HCT116 (cell line): ENCODE measurements at regions not wholly inside any gene's neighbourhood (a gene's known extent, or its start where the extent isn't known, plus 50 kb on each side); places are given as distances from the start of the nearest gene placed in this dataset.

Source experiments
- ATAC-seq: fragments of 200-7000 bp; cut with Tn5 transposase; 2 replicates; pipeline ENCODE4 v1.9.1; 2020; ENCODE audit warnings: mild to moderate bottlenecking, moderate library complexity
- BruUV-seq: library from RNA; stranded (reverse); fragments of 400-500 nt; replicated peaks from 2 replicates; lab custom pipeline; 2021; lab: Mats Ljungman, UMichigan
- CTCF ChIA-PET: fragments of 300-600 bp; sonication (Branson Sonifier 250); formaldehyde crosslinking; loops from one replicate; lab custom pipeline; 2021; ENCODE audit warnings: antibody characterized with exemption; lab: Charles Lee
- POLR2A ChIA-PET: fragments of 300-600, 350-600 bp; sonication (Branson Sonifier 250); formaldehyde crosslinking; loops from one replicate; lab custom pipeline; 2021; ENCODE audit warnings: antibody characterized with exemption; lab: Charles Lee
- RAD21 ChIA-PET, 2 experiments: fragments of 300-600 bp; sonication (Branson Sonifier 250); formaldehyde crosslinking; loops; one replicate each; lab custom pipeline; 2023; ENCODE audit warnings: low total read pairs in 2 of 2; ENCODE audit not compliant: uncharacterized antibody in 2 of 2, unreplicated experiment in 2 of 2, low non-redundant PET in 1 of 2; lab: Charles Lee
- DNase-seq: peaks from one replicate; pipeline ENCODE4 v3.0.0-alpha.2; 2010; ENCODE audit warnings: low read depth, low spot score
- H2AFZ ChIP-seq: fragments of 200-600 bp; shearing (Covaris generic), sonication (generic); 2 replicates; pipeline ENCODE4 v1.6.1; 2017; ENCODE audit warnings: low read depth, mixed run types, mixed read lengths, antibody characterized with exemption, low read length; ENCODE audit not compliant: poor library complexity, severe bottlenecking
- H3K27ac ChIP-seq: 2 replicates; pipeline ENCODE4 v1.5.1; 2012; ENCODE audit warnings: low read depth, low read length
- H3K27me3 ChIP-seq: fragments of 200-600 bp; sonication (generic); 2 replicates; pipeline ENCODE4 v1.6.1; 2016; ENCODE audit warnings: mixed run types, low read length, mixed read lengths; ENCODE audit not compliant: insufficient read depth
- H3K36me3 ChIP-seq, 2 experiments: fragments of 200-500 bp in 1 of 2; fragments of 200-600 bp in 1 of 2; sonication (Bioruptor generic) in 1 of 2; sonication (generic) in 1 of 2; 2 replicates each; pipeline versions ENCODE4 v1.5.1 to v1.6.1; 2014 to 2016; ENCODE audit warnings: low read length in 2 of 2, inconsistent platforms in 1 of 2, mixed read lengths in 1 of 2, mixed run types in 1 of 2; ENCODE audit not compliant: insufficient read depth in 2 of 2, control insufficient read depth in 1 of 2
- H3K4me1 ChIP-seq, 2 experiments: fragments of 200-600 bp in 1 of 2; sonication (generic) in 1 of 2; 2 replicates each; pipeline versions ENCODE4 v1.5.1 to v1.6.1; 2012 to 2017; ENCODE audit warnings: low read length in 2 of 2, inconsistent platforms in 1 of 2, mild to moderate bottlenecking in 1 of 2, mixed read lengths in 1 of 2, mixed run types in 1 of 2, moderate library complexity in 1 of 2; ENCODE audit not compliant: insufficient read depth in 2 of 2, control insufficient read depth in 1 of 2
- H3K4me2 ChIP-seq: fragments of 200-600 bp; sonication (generic); 2 replicates; pipeline ENCODE4 v1.6.1; 2017; ENCODE audit warnings: mixed run types, low read length, mixed read lengths
- H3K4me3 ChIP-seq, 2 experiments: fragments of 200-600 bp in 1 of 2; sonication (generic) in 1 of 2; replicated peaks in 1 of 2; 2 replicates each; pipeline ENCODE4 v1.5.1; 2011 to 2016; ENCODE audit warnings: low read length in 2 of 2, control low read depth in 1 of 2, low read depth in 1 of 2, mild to moderate bottlenecking in 1 of 2, mixed read lengths in 1 of 2, mixed run types in 1 of 2
- H3K79me2 ChIP-seq: fragments of 200-600 bp; sonication (generic); 2 replicates; pipeline ENCODE4 v1.6.1; 2017; ENCODE audit warnings: mild to moderate bottlenecking, mixed run types, low read length, moderate library complexity, mixed read lengths; ENCODE audit not compliant: insufficient read depth
- H3K9ac ChIP-seq: fragments of 200-600 bp; sonication (generic); 2 replicates; pipeline ENCODE4 v1.6.1; 2016; ENCODE audit warnings: low read length, mixed read lengths
- H3K9me2 ChIP-seq: fragments of 200-600 bp; sonication (generic), shearing (Covaris generic); 2 replicates; pipeline ENCODE4 v1.6.1; 2017; ENCODE audit warnings: mixed run types, mild to moderate bottlenecking, moderate library complexity; ENCODE audit not compliant: insufficient read depth
- H3K9me3 ChIP-seq, 2 experiments: fragments of 200-500 bp in 1 of 2; fragments of 200-600 bp in 1 of 2; sonication (Bioruptor generic) in 1 of 2; sonication (generic) in 1 of 2; 2 replicates each; pipeline ENCODE4 v1.6.1; 2014 to 2017; ENCODE audit warnings: low read length in 2 of 2, mixed read lengths in 2 of 2, inconsistent platforms in 1 of 2, low read depth in 1 of 2, mild to moderate bottlenecking in 1 of 2, mixed run types in 1 of 2, moderate library complexity in 1 of 2; ENCODE audit not compliant: control insufficient read depth in 1 of 2, insufficient read depth in 1 of 2
- H4K20me1 ChIP-seq: fragments of 200-600 bp; sonication (generic), shearing (Covaris generic); 2 replicates; pipeline ENCODE4 v1.6.1; 2017; ENCODE audit warnings: mixed run types, mild to moderate bottlenecking, moderate library complexity; ENCODE audit not compliant: insufficient read depth
- ATF3 ChIP-seq: IDR thresholded peaks from 2 replicates; pipeline ENCODE4 v1.6.1; 2012
- EGR1 ChIP-seq: IDR thresholded peaks from 2 replicates; pipeline ENCODE4 v1.6.1; 2012; ENCODE audit warnings: low read depth
- EZH2 ChIP-seq: fragments of 200-600 bp; sonication (generic); IDR thresholded peaks from 2 replicates; pipeline ENCODE4 v1.6.1; 2017; ENCODE audit warnings: antibody characterized with exemption, mixed run types
- EZH2phosphoT487 ChIP-seq: fragments of 200-600 bp; IDR thresholded peaks from 2 replicates; pipeline ENCODE4 v1.6.1; 2018; ENCODE audit warnings: antibody characterized with exemption, borderline replicate concordance
- FOSL1 ChIP-seq: IDR thresholded peaks from 2 replicates; pipeline ENCODE4 v1.6.1; 2012; ENCODE audit warnings: low read depth
- JUND ChIP-seq: IDR thresholded peaks from 2 replicates; pipeline ENCODE4 v1.6.1; 2012
- MAX ChIP-seq: IDR thresholded peaks from 2 replicates; pipeline ENCODE4 v1.6.1; 2012
- POLR2A ChIP-seq: IDR thresholded peaks from 2 replicates; pipeline ENCODE4 v1.7.0; 2011; ENCODE audit warnings: borderline replicate concordance; ENCODE audit not compliant: insufficient read depth, insufficient read length; ENCODE audit errors: extremely low read depth
- RAD21 ChIP-seq: IDR thresholded peaks from 2 replicates; pipeline ENCODE4 v1.6.1; 2012; ENCODE audit warnings: low read depth, mild to moderate bottlenecking
- REST ChIP-seq: IDR thresholded peaks from 2 replicates; pipeline ENCODE4 v1.6.1; 2012; ENCODE audit warnings: low read depth
- SRF ChIP-seq: IDR thresholded peaks from 2 replicates; pipeline ENCODE4 v1.6.1; 2012; ENCODE audit warnings: low read depth
- YY1 ChIP-seq: IDR thresholded peaks from 2 replicates; pipeline ENCODE4 v1.6.1; 2011; ENCODE audit warnings: low read length, low read depth, moderate library complexity, mild to moderate bottlenecking; ENCODE audit not compliant: insufficient replicate concordance; ENCODE audit errors: extremely low read depth
- ZBTB33 ChIP-seq: IDR thresholded peaks from 2 replicates; pipeline ENCODE4 v1.6.1; 2011; ENCODE audit warnings: mild to moderate bottlenecking, low read length, moderate library complexity; ENCODE audit not compliant: insufficient replicate concordance; ENCODE audit errors: extremely low read depth
- ZFX ChIP-seq: fragments of 450-650 bp; IDR thresholded peaks from 2 replicates; pipeline ENCODE4 v1.6.1; 2017
- intact Hi-C: fragments of 100-400 bp; cut with micrococcal nuclease; formaldehyde crosslinking; loops from 2 replicates; pipeline ENCODE4 v1.10.0; 2022

GRCh38 chr6:150719099-150719766 is 119.5 kb downstream of the PLEKHG1 start:
- ChIA-PET POLR2A (no interaction called here), CTCF (interaction anchor here (1.0 to 1.8 kb wide), 3 partner anchors 23 to 301 kb away, joined by 5 to 7 read pairs (median 5); no protein-coding TSS in a partner anchor)

GRCh38 chr6:150719831-150720230 is 120.1 kb downstream of the PLEKHG1 start:
- no TSS peak for BruUV-seq
- peaks cover 30 to 32% of the 10 kb centered on the region in 2 experiments for H3K4me1 ChIP-seq
- H3K36me3 ChIP-seq: no peaks in the 10 kb centered on the region
- CTCF ChIA-PET: interaction anchor here (1.0 to 1.8 kb wide), 3 partner anchors 22 to 302 kb away, joined by 5 to 7 read pairs (median 5); no protein-coding TSS in a partner anchor
- H3K4me3 ChIP-seq: no peak overlapping the region
- POLR2A ChIA-PET: no interaction called here
- H3K27me3 ChIP-seq: no peaks in the 10 kb centered on the region
- H3K4me2 ChIP-seq: no peak overlapping the region
- DNase-seq: no peak
- RAD21 ChIA-PET: no interaction called here
- intact Hi-C loops: no loop called here
- no peaks in the 10 kb centered on the region for H4K20me1 ChIP-seq
- ATAC-seq: no peak
- no peaks in the 10 kb centered on the region for H3K9me2 ChIP-seq
- H3K79me2 ChIP-seq: no peaks in the 10 kb centered on the region
- H3K9ac ChIP-seq: no peak overlapping the region
- H3K27ac ChIP-seq: no peak overlapping the region
- H3K9me3 ChIP-seq: no peaks in the 10 kb centered on the region
- no peak overlapping the region for H2AFZ ChIP-seq
- TF ChIP-seq FOSL1: no peak
- no peak for TF ChIP-seq POLR2A
- no peak for TF ChIP-seq ATF3
- TF ChIP-seq RAD21: no peak
- TF ChIP-seq EGR1: no peak
- TF ChIP-seq EZH2: no peak
- TF ChIP-seq JUND: no peak
- no peak for TF ChIP-seq SRF
- TF ChIP-seq YY1: no peak
- no peak for TF ChIP-seq REST
- no peak for TF ChIP-seq MAX
- no peak for TF ChIP-seq ZBTB33
- TF ChIP-seq ZFX: no peak

More at GRCh38 chr6:150719099-150719766, 119.5 kb downstream of the PLEKHG1 start:
- no peak for TF ChIP-seq YY1
- no peak for TF ChIP-seq EZH2phosphoT487
- no peak for TF ChIP-seq EZH2
- no peaks in the 10 kb centered on the region for H4K20me1 ChIP-seq
- H3K79me2 ChIP-seq: no peaks in the 10 kb centered on the region
- RAD21 ChIA-PET: no interaction called here
- H3K9me3 ChIP-seq: no peaks in the 10 kb centered on the region
- H3K36me3 ChIP-seq: no peaks in the 10 kb centered on the region
- H3K4me1 ChIP-seq: peaks cover 30 to 32% of the 10 kb centered on the region in 2 experiments
- H2AFZ ChIP-seq: no peak overlapping the region
- intact Hi-C loops: no loop called here
- H3K4me3 ChIP-seq: no peak overlapping the region
- no TSS peak for BruUV-seq
- no peak overlapping the region for H3K4me2 ChIP-seq
- no peaks in the 10 kb centered on the region for H3K27me3 ChIP-seq
- DNase-seq (no peak), ATAC-seq (no peak)
- no peak overlapping the region for H3K9ac ChIP-seq
- no peaks in the 10 kb centered on the region for H3K9me2 ChIP-seq
- no peak overlapping the region for H3K27ac ChIP-seq
